Fibroblast of skin of abdomen (primary cell): ENCODE measurements at regions not wholly inside any gene's neighbourhood (a gene's known extent, or its start where the extent isn't known, plus 50 kb on each side); places are given as distances from the start of the nearest gene placed in this dataset.
"Not testable (repeated sequence)": the region's sequence is repeated elsewhere in the genome, so short reads cannot be mapped to it uniquely, and the experiment has no call there.

Source experiments
- DNase-seq: peaks from one replicate; pipeline ENCODE4 v3.0.0-alpha.2; 2013

GRCh38 chr10:131567279-131568162, 256.0 kb upstream of the TCERG1L start:
- DNase-seq: no peak

GRCh38 chr10:131568866-131569265, 257.3 kb upstream of the TCERG1L start:
- no peak for DNase-seq

- DNase-seq: no peak
These were observed 258.6 kb upstream of the TCERG1L start for GRCh38 chr10:131569851-131570715.

GRCh38 chr10:131570716-131571307, 259.3 kb upstream of the TCERG1L start:
- DNase-seq: no peak

- DNase-seq: no peak
These were observed 259.8 kb upstream of the TCERG1L start for GRCh38 chr10:131571346-131571745.

GRCh38 chr10:131571865-131572264, 260.3 kb upstream of the TCERG1L start:
- DNase-seq: no peak

- no peak for DNase-seq
These were observed 261.7 kb upstream of the TCERG1L start for GRCh38 chr10:131573256-131573655.

GRCh38 chr10:131573707-131574106, 262.2 kb upstream of the TCERG1L start:
- DNase-seq: no peak

- no peak for DNase-seq
These were observed 262.8 kb upstream of the TCERG1L start for GRCh38 chr10:131574363-131574706.

GRCh38 chr10:131574707-131575430, 263.3 kb upstream of the TCERG1L start:
- no peak for DNase-seq

GRCh38 chr10:131575877-131576276, 264.4 kb upstream of the TCERG1L start:
- no peak for DNase-seq

- no peak for DNase-seq
These were observed 265.0 kb upstream of the TCERG1L start for GRCh38 chr10:131576341-131577177.

GRCh38 chr10:131577178-131577555, 265.6 kb upstream of the TCERG1L start:
- no peak for DNase-seq

- DNase-seq: no peak
These were observed 266.4 kb upstream of the TCERG1L start for GRCh38 chr10:131577786-131578471.

- DNase-seq: no peak
These were observed 267.0 kb upstream of the TCERG1L start for GRCh38 chr10:131578472-131578970.

- no peak for DNase-seq
These were observed 267.9 kb upstream of the TCERG1L start for GRCh38 chr10:131579251-131580071.

- DNase-seq: no peak
These were observed 268.6 kb upstream of the TCERG1L start for GRCh38 chr10:131580076-131580652.

- no peak for DNase-seq
These were observed 269.2 kb upstream of the TCERG1L start for GRCh38 chr10:131580674-131581073.

GRCh38 chr10:131581547-131581946, 270.0 kb upstream of the TCERG1L start:
- not testable (repeated sequence) for DNase-seq
